Activated effector memory CD4-positive, alpha-beta T cell treated with Interleukin-2 at 50 U/mL for 16 hours (primary cell): ENCODE measurements at regions not wholly inside any gene's neighbourhood (a gene's known extent, or its start where the extent isn't known, plus 50 kb on each side); places are given as distances from the start of the nearest gene placed in this dataset.
"Not testable (repeated sequence)": the region's sequence is repeated elsewhere in the genome, so short reads cannot be mapped to it uniquely, and the experiment has no call there.

Experiments
- DNase-seq: peaks from one replicate; pipeline ENCODE4 v3.0.0-alpha.2; 2020

GRCh38 chr17:70961341-70961740 lies 792.0 kb downstream of the KCNJ2 start:
- no peak for DNase-seq

GRCh38 chr17:70968302-70968701 lies 799.0 kb downstream of the KCNJ2 start:
- DNase-seq = no peak

- no peak for DNase-seq
Measured at GRCh38 chr17:70969521-70970034, 800.2 kb downstream of the KCNJ2 start.

GRCh38 chr17:70976447-70976846 lies 807.1 kb downstream of the KCNJ2 start:
- DNase-seq = no peak

DNA sequence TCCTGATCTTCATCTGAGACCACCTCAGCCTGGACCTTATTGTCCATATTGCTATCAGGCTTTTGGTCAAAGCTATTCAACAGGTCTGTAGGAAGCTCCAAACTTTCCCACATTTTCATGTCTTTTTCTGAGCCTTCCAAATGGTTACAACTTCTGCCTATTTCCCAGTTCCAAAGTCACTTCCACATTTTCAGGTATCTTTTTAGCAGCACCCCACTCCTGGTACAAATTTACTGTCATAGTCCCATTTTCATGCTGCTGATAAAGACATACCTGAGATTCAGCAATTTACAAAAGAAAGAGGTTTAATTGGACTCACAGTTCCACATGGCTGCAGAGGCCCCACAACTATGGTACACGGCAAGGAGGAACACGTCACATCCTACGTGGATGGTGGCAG lies 815.5 kb downstream of the KCNJ2 start:
- DNase-seq = no peak

DNA sequence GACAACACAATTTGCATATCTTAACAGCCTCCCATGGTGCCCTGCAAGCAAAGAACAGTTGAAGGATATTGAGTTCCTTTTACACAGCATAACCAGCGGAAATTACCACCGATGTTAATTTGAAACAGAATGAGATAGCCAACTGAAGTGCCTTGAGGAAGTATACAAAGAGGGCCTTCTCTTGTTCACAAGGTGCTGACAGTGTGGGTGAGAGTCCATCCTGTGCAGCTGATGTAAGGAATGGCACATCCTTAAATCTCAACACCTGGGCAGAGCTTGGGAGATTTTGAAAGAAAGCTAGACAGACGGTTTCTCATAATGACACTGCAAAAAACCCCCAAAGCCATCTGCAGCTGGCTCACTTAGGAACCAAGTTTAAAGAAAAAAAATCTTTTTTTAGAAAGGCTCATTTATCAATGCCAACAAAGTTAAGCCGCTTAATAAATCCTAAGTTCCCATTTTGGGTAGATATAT lies 818.6 kb downstream of the KCNJ2 start:
- DNase-seq = no peak

GRCh38 chr17:70988622-70989021 lies 819.3 kb downstream of the KCNJ2 start:
- DNase-seq = no peak

- DNase-seq = no peak
Measured at GRCh38 chr17:70989280-70989679, 819.9 kb downstream of the KCNJ2 start.

GRCh38 chr17:70994194-70994593 lies 824.9 kb downstream of the KCNJ2 start:
- no peak for DNase-seq

DNA sequence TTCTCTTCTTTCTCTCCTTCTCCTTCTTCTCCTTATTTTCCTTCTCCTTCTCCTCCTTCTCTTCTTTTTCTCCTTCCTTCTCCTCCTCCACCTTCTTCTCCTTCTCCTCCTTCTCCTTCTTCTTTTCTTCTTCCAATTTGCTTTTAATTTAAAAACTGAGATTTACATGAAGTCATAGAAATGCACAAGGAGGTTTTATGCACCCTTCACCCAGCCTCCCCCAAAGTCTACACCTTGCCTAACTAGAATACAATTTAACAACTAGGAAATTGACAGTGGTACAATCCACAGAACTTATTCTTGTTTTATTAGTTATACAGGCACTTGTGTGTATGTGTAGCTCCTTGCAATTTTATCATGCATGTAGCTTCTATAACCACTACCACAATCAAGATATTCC lies 826.7 kb downstream of the KCNJ2 start:
- DNase-seq = no peak

DNA sequence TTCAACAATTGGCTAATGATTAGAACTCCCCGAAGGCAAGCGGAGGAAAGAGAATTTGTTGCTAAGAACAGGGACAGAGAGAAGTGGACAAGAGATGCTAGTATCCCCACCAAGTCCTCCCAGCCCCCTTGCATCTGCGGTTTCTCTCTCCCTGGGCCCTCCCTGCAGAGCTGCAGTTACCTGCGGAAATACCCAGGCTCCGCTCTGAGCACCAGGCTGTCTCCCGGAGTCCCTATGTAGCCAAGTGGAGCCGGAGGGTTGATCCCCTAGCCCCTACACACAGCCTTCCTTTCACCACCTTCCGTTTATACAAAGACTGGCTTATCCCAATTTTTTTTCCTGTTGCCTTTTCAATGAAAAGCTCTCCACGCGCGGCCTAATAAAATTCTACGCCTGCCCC lies 834.4 kb downstream of the KCNJ2 start:
- no peak for DNase-seq

DNA sequence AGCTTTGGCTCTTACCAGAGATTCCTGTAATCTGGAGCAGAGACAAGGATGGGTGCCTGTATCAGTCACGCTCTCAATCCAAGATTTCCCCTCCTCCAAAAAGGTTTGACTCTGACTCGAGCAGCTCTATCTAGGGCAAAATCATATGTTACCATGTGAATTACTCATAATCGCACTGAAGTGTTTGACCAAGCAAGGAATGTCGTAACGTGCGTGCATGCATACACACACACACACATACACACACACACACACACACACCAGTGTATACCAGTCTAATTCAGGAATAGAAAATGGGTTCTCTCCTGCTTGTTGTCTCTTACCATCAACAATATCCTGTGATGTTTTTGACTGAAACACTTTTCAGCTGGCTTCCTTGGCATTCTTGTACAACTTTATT lies 835.1 kb downstream of the KCNJ2 start:
- DNase-seq = no peak

GRCh38 chr17:71011391-71011790 lies 842.1 kb downstream of the KCNJ2 start:
- DNase-seq = no peak

DNA sequence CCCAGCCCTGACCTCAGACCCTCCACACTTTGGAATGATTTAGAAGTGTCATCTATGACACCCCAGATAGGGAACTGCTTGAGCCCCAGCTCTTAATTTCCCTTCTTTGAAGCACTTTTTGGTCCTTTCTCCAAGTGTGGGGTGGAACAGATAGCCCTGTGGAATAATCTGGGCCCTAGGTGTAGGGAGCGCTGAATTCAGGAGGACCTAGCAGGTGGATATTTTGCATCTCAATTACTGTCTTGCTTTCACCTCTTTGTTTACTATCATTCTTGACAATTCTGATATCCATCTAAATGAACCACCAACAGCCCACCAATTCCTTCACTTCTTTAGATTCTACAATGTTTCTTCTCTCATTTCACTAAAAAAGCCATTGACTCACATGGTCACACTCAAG lies 850.4 kb downstream of the KCNJ2 start:
- no peak for DNase-seq

GRCh38 chr17:71022758-71023157 lies 853.4 kb downstream of the KCNJ2 start:
- no peak for DNase-seq

- no peak for DNase-seq
Measured at GRCh38 chr17:71023249-71024030, 854.1 kb downstream of the KCNJ2 start.

- no peak for DNase-seq
Measured at GRCh38 chr17:71024172-71024571, 854.8 kb downstream of the KCNJ2 start.

GRCh38 chr17:71024969-71025368 lies 855.6 kb downstream of the KCNJ2 start:
- DNase-seq = no peak

- DNase-seq = no peak
Measured at GRCh38 chr17:71029246-71029645, 859.9 kb downstream of the KCNJ2 start.

DNA sequence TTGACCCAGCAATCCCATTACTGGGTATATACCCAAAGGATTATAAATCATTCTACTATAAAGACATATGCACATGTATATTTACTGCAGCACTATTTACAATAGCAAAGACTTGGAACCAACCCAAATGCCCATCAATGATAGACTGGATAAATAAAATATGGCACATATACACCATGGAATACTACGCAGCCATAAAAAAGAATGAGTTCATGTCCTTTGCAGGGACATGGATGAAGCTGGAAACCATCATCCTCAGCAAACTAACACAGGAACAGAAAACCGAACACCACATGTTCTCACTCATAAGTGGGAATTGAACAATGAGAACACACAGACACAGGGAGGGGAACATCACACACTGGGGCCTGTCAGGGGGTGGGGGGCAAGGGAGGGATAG lies 862.0 kb downstream of the KCNJ2 start:
- DNase-seq = not testable (repeated sequence)

DNA sequence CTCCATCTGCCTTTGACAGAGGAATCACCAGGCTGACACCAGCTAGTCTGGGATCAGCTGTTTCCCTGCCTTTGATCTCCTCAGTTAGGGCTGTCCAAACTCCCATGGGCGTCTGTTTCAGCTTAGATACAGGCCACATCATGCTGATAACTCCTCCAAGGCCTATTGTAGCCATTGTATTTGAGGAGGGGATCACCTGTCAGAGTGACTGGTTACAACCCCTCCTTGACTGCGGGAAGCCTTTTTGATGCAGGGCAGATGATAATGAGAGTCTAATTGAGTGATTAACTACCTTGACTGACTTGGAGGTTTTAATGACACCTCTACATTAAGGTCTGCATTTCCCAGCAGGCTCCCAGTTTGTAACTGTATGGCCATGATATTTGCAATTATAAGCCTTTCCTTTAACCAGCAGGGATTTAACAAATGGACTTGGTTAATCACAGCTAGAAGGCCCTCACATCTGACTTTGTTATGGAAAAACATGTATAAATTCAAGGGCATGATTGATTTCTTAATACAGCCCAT lies 863.5 kb downstream of the KCNJ2 start:
- no peak for DNase-seq

DNA sequence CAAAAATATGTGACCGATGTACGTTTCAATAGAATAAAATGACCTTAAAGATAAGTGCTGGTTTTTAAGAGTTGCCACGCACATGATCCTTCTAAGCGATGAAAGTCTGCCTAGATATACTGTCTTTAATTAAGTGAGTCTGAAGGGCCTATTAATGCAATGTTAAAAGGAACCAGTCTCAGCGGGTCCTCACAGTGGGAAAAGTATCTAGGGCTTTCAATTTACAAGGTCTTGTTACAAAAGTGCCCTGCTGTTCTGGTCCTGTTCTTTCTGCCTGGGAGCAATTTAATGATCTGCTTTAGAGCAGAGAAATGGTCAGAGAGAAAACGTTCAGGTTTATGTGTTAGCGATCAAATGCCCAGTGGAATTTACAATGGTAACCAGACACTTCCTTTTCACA lies 864.0 kb downstream of the KCNJ2 start:
- DNase-seq = no peak

DNA sequence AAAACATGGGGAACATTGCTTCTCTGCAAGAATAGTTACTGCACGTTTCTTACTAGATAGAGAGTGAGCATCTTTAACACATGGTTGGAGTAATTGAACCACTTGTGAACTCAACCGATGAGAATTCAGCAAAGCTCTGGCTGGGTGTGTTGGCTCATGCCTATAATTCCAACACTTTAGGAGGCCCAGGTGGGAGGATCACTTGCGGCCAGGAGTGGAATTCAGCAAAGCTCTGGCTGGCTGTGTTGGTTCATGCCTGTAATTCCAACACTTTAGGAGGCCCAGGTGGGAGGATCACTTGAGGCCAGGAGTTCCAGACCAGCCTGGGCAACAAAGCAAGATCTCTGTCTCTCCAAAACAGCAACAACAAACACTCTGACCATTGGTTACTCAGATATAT lies 865.9 kb downstream of the KCNJ2 start:
- no peak for DNase-seq

- no peak for DNase-seq
Measured at GRCh38 chr17:71037386-71037785, 868.1 kb downstream of the KCNJ2 start.

DNA sequence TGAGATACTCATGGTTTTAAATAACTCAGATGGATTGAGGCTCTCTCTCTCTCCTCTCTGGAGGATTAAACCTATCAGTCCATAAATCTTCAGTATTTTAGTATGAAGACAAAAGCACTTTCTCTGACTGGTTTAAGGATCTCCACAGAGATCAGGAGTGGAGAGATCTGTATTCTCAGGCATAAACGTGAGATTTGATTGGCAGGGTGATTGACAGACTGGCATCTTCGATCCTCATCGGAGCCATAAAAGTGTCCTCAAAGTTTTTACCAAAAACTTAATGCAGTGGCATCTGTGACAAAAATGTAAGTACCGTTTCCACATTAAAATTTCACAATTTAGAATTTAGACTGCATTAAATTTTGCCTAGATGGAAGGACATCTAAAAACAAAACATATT lies 870.1 kb downstream of the KCNJ2 start:
- DNase-seq = no peak
